ENCODE measurements at regions not wholly inside any gene's neighbourhood (a gene's known extent, or its start where the extent isn't known, plus 50 kb on each side); places are given as distances from the start of the nearest gene placed in this dataset.
"Not testable (repeated sequence)": the region's sequence is repeated elsewhere in the genome, so short reads cannot be mapped to it uniquely, and the experiment has no call there.

- peak; percentile 16 to 59 (median 51) for TF ChIP-seq CTCF (IDR thresholded peaks at IDR 0.05)
- not testable (repeated sequence) for TF ChIP-seq POLR2A, EP300 (IDR thresholded peaks at IDR 0.05)
These were observed 183.7 kb downstream of the OR4F29 start for GRCh38 chr1:267815-268214.

All from gastroesophageal sphincter (tissue), 3 donors.